ENCODE measurements at regions not wholly inside any gene's neighbourhood (a gene's known extent, or its start where the extent isn't known, plus 50 kb on each side); places are given as distances from the start of the nearest gene placed in this dataset.

- Histone ChIP-seq H3K4me2 (ENCODE audit: low read depth, low read length, poor library complexity, severe bottlenecking) (no peak overlapping the region), H3K27ac (ENCODE audit: low read depth, low read length) (no peak overlapping the region), H2AFZ (ENCODE audit: low read depth, low read length, severe bottlenecking) (no peak overlapping the region), H4K20me1 (ENCODE audit: low read depth, low read length) (no peaks in the 10 kb centered on the region), H3F3A (ENCODE audit: insufficient read depth) (no peaks in the 10 kb centered on the region), H3K79me2 (ENCODE audit: insufficient read depth, low read length) (no peaks in the 10 kb centered on the region), H3K9me3 (ENCODE audit: insufficient read depth, low read length) (no peaks in the 10 kb centered on the region), H3K36me3 (ENCODE audit: low read length) (no peaks in the 10 kb centered on the region), H3K9me2 (replicated peaks; ENCODE audit: insufficient read depth, low read length) (no peaks in the 10 kb centered on the region), H3K27me3 (ENCODE audit: low read length) (peaks cover 4% of the 10 kb centered on the region; the same call in 1 of the 2 replicates), H3K4me3 (ENCODE audit: insufficient read depth, low read length, poor library complexity, severe bottlenecking) (no peak overlapping the region), H3K9ac (ENCODE audit: low read length) (no peak overlapping the region)
- TF ChIP-seq EZH2phosphoT487 (conservative IDR thresholded peaks at IDR 0.05; ENCODE audit: low read length) (no peak), CTCF (IDR thresholded peaks at IDR 0.05; ENCODE audit: insufficient read depth, low read length, poor library complexity, severe bottlenecking) (no peak)
These were observed 122.0 kb downstream of the BOD1 start for GRCh38 chr5:173494446-173494845.

GRCh38 chr5:173493846-173494245 is 122.6 kb downstream of the BOD1 start:
- no peak overlapping the region for H3K4me3 ChIP-seq (ENCODE audit: insufficient read depth, low read length, poor library complexity, severe bottlenecking)
- no peaks in the 10 kb centered on the region for H3F3A ChIP-seq (ENCODE audit: insufficient read depth)
- H3K9ac ChIP-seq (ENCODE audit: low read length), result no peak overlapping the region
- H2AFZ ChIP-seq (ENCODE audit: low read depth, low read length, severe bottlenecking), result no peak overlapping the region
- no peak for TF ChIP-seq EZH2phosphoT487 (conservative IDR thresholded peaks at IDR 0.05; ENCODE audit: low read length)
- TF ChIP-seq CTCF (IDR thresholded peaks at IDR 0.05; ENCODE audit: insufficient read depth, low read length, poor library complexity, severe bottlenecking), result no peak
- peaks cover 4% of the 10 kb centered on the region; the same call in 1 of the 2 replicates for H3K27me3 ChIP-seq (ENCODE audit: low read length)
- no peaks in the 10 kb centered on the region for H3K79me2 ChIP-seq (ENCODE audit: insufficient read depth, low read length)
- H3K4me2 ChIP-seq (ENCODE audit: low read depth, low read length, poor library complexity, severe bottlenecking), result no peak overlapping the region
- H3K27ac ChIP-seq (ENCODE audit: low read depth, low read length), result no peak overlapping the region
- H3K36me3 ChIP-seq (ENCODE audit: low read length), result no peaks in the 10 kb centered on the region
- H3K9me2 ChIP-seq (replicated peaks; ENCODE audit: insufficient read depth, low read length), result no peaks in the 10 kb centered on the region
- H4K20me1 ChIP-seq (ENCODE audit: low read depth, low read length), result no peaks in the 10 kb centered on the region
- H3K9me3 ChIP-seq (ENCODE audit: insufficient read depth, low read length), result no peaks in the 10 kb centered on the region

GRCh38 chr5:173493040-173493439 is 123.4 kb downstream of the BOD1 start:
- peaks cover 4% of the 10 kb centered on the region; the same call in 1 of the 2 replicates for H3K27me3 ChIP-seq (ENCODE audit: low read length)
- H3K9ac ChIP-seq (ENCODE audit: low read length), result no peak overlapping the region
- no peaks in the 10 kb centered on the region for H3K79me2 ChIP-seq (ENCODE audit: insufficient read depth, low read length)
- no peaks in the 10 kb centered on the region for H3F3A ChIP-seq (ENCODE audit: insufficient read depth)
- H3K9me3 ChIP-seq (ENCODE audit: insufficient read depth, low read length), result no peaks in the 10 kb centered on the region
- H3K36me3 ChIP-seq (ENCODE audit: low read length), result no peaks in the 10 kb centered on the region
- TF ChIP-seq EZH2phosphoT487 (conservative IDR thresholded peaks at IDR 0.05; ENCODE audit: low read length) (no peak), CTCF (IDR thresholded peaks at IDR 0.05; ENCODE audit: insufficient read depth, low read length, poor library complexity, severe bottlenecking) (no peak)
- H3K27ac ChIP-seq (ENCODE audit: low read depth, low read length), result no peak overlapping the region
- H2AFZ ChIP-seq (ENCODE audit: low read depth, low read length, severe bottlenecking), result no peak overlapping the region
- H4K20me1 ChIP-seq (ENCODE audit: low read depth, low read length), result no peaks in the 10 kb centered on the region
- H3K4me3 ChIP-seq (ENCODE audit: insufficient read depth, low read length, poor library complexity, severe bottlenecking), result no peak overlapping the region
- no peak overlapping the region for H3K4me2 ChIP-seq (ENCODE audit: low read depth, low read length, poor library complexity, severe bottlenecking)
- H3K9me2 ChIP-seq (replicated peaks; ENCODE audit: insufficient read depth, low read length), result no peaks in the 10 kb centered on the region

All from SU-DHL-6 (cell line).